ENCODE measurements at regions not wholly inside any gene's neighbourhood (a gene's known extent, or its start where the extent isn't known, plus 50 kb on each side); places are given as distances from the start of the nearest gene placed in this dataset.

GRCh38 chr9:30522486-30522885 lies 1862.0 kb upstream of the ACO1 start:
- Histone ChIP-seq H3K23me2 (ENCODE audit: low read depth, low read length) (no peaks in the 10 kb centered on the region), H2BK15ac (ENCODE audit: low read length) (no peak overlapping the region), H2AK5ac (ENCODE audit: low read depth, low read length) (no peak overlapping the region), H2BK20ac (ENCODE audit: low read length) (no peak overlapping the region), H3K79me1 (ENCODE audit: low read depth, low read length) (no peaks in the 10 kb centered on the region), H2BK12ac (ENCODE audit: low read depth, low read length) (no peak overlapping the region), H2BK5ac (ENCODE audit: low read depth, low read length) (no peak overlapping the region), H3K23ac (ENCODE audit: insufficient read length) (no peak overlapping the region), H3K56ac (replicated peaks; ENCODE audit: insufficient read length, low read depth, low read length) (no peak overlapping the region), H2BK120ac (replicated peaks; ENCODE audit: low read depth, low read length) (no peak overlapping the region), H3K14ac (ENCODE audit: insufficient read length) (no peak overlapping the region), H3K9me3 (ENCODE audit: insufficient read depth in 2 of 2, low read depth in 1 of 2, low read length in 1 of 2) (no peaks in the 10 kb centered on the region), H4K5ac (ENCODE audit: insufficient read length, low read depth, low read length) (no peak overlapping the region), H4K91ac (replicated peaks; ENCODE audit: insufficient read length, low read length) (no peak overlapping the region), H4K20me1 (replicated peaks in 1 of 2; ENCODE audit: control insufficient read depth in 1 of 2, insufficient read depth in 2 of 2, low read length in 2 of 2) (no peaks in the 10 kb centered on the region), H3K36me3 (ENCODE audit: control insufficient read depth in 2 of 4, insufficient read depth in 4 of 4, low read length in 3 of 4) (no peaks in the 10 kb centered on the region), H3K27ac (ENCODE audit: low read depth, low read length) (no peak overlapping the region), H2AFZ (ENCODE audit: low read length) (no peak overlapping the region), H3K4me1 (replicated peaks in 1 of 4; ENCODE audit: control insufficient read depth in 3 of 4, insufficient read depth in 4 of 4, low read length in 3 of 4) (no peaks in the 10 kb centered on the region), H3K4me2 (ENCODE audit: insufficient read depth in 1 of 2, low read depth in 2 of 2, low read length in 2 of 2) (no peak overlapping the region), H3K18ac (ENCODE audit: extremely low read depth, low read length) (no peak overlapping the region), H4K8ac (ENCODE audit: extremely low read depth, insufficient read depth, low read length) (no peak overlapping the region), H3K27me3 (replicated peaks in 1 of 4; ENCODE audit: control insufficient read depth in 3 of 4, extremely low read depth in 1 of 4, insufficient read depth in 3 of 4, low read length in 3 of 4) (no peaks in the 10 kb centered on the region), H3K4me3 (ENCODE audit: extremely low read depth in 1 of 4, insufficient read depth in 2 of 4, low read depth in 3 of 4, low read length in 4 of 4) (no peak overlapping the region), H3K9ac (replicated peaks in 1 of 4; ENCODE audit: extremely low read depth in 1 of 4, low read depth in 3 of 4, low read length in 3 of 4) (no peak overlapping the region), H3K4ac (replicated peaks; ENCODE audit: insufficient read length, low read depth, low read length) (no peak overlapping the region), H3K79me2 (ENCODE audit: control insufficient read depth in 1 of 2, insufficient read depth in 2 of 2, low read length in 2 of 2) (no peaks in the 10 kb centered on the region)
- no peak for FAIRE-seq
- TF ChIP-seq CTCF (IDR thresholded peaks at IDR 0.05; ENCODE audit: control extremely low read depth in 1 of 3, insufficient read depth in 1 of 3, low read depth in 1 of 3, low read length in 3 of 3) (no peak), E2F6 (IDR thresholded peaks at IDR 0.05) (no peak)
- ChIA-PET POLR2A (ENCODE audit: partially characterized antibody) (no interaction called here), CTCF (ENCODE audit: partially characterized antibody) (no interaction called here)
- 63% methylated on average over 3 of the region's 3 CpGs; no CpG with 5 or more reads in 1 of the 2 experiments for WGBS, 2 experiments (ENCODE audit: extremely low coverage in 1 of 2, insufficient coverage in 1 of 2, insufficient read length in 1 of 2, insufficient replicate concordance in 2 of 2, low coverage in 1 of 2, low lambda C conversion rate in 2 of 2, missing lambda C conversion rate in 1 of 2)
- no peak for DNase-seq (ENCODE audit: low read depth in 1 of 2, low spot score in 2 of 2)
